H9 (cell line): ENCODE measurements at regions not wholly inside any gene's neighbourhood (a gene's known extent, or its start where the extent isn't known, plus 50 kb on each side); places are given as distances from the start of the nearest gene placed in this dataset.

Experiments
- DNase-seq: peaks from one replicate; pipeline ENCODE4 v3.0.0-alpha.2; 2017
- H2AFZ ChIP-seq: one replicate; pipeline ENCODE4 v1.6.1; 2013; ENCODE audit warnings: mild to moderate bottlenecking, low read length, control low read depth, moderate library complexity
- H2AK5ac ChIP-seq: 2 replicates; pipeline ENCODE4 v1.6.1; 2013; ENCODE audit warnings: low read length, control low read depth, mixed read lengths; ENCODE audit not compliant: insufficient read length
- H2BK120ac ChIP-seq: one replicate; pipeline ENCODE4 v1.6.1; 2013; ENCODE audit warnings: low read depth, mild to moderate bottlenecking, low read length, control low read depth, inconsistent platforms; ENCODE audit not compliant: poor library complexity, severe bottlenecking
- H2BK12ac ChIP-seq: 2 replicates; pipeline ENCODE4 v1.6.1; 2013; ENCODE audit warnings: low read length, control low read depth, mixed read lengths, low read depth; ENCODE audit not compliant: insufficient read length
- H2BK15ac ChIP-seq: 2 replicates; pipeline ENCODE4 v1.6.1; 2013; ENCODE audit warnings: low read depth, low read length, control low read depth
- H2BK20ac ChIP-seq: one replicate; pipeline ENCODE4 v1.6.1; 2013; ENCODE audit warnings: low read depth, mild to moderate bottlenecking, low read length, control low read depth, inconsistent platforms; ENCODE audit not compliant: poor library complexity, severe bottlenecking
- H2BK5ac ChIP-seq: 2 replicates; pipeline ENCODE4 v1.6.1; 2013; ENCODE audit warnings: low read length, control low read depth, mixed read lengths; ENCODE audit not compliant: insufficient read length
- H3K14ac ChIP-seq: 2 replicates; pipeline ENCODE4 v1.6.1; 2013; ENCODE audit warnings: low read length, control low read depth; ENCODE audit not compliant: insufficient read depth
- H3K18ac ChIP-seq: 2 replicates; pipeline ENCODE4 v1.6.1; 2013; ENCODE audit warnings: low read depth, mild to moderate bottlenecking, mixed read lengths, low read length, control low read depth; ENCODE audit not compliant: insufficient read length
- H3K23ac ChIP-seq: 2 replicates; pipeline ENCODE4 v1.6.1; 2013; ENCODE audit warnings: low read length, control low read depth, mixed read lengths, low read depth; ENCODE audit not compliant: insufficient read length
- H3K23me2 ChIP-seq: 2 replicates; pipeline ENCODE4 v1.6.1; 2013; ENCODE audit warnings: low read depth, mild to moderate bottlenecking, mixed read lengths, low read length, control low read depth; ENCODE audit not compliant: insufficient read length, poor library complexity, severe bottlenecking
- H3K27ac ChIP-seq: 2 replicates; pipeline ENCODE4 v1.5.1; 2013; ENCODE audit warnings: low read length, control low read depth, mixed read lengths, low read depth; ENCODE audit not compliant: insufficient read length
- H3K27me3 ChIP-seq: 2 replicates; pipeline ENCODE4 v1.6.1; 2013; ENCODE audit warnings: low read length, control low read depth, inconsistent platforms; ENCODE audit not compliant: insufficient read depth
- H3K4ac ChIP-seq: 2 replicates; pipeline ENCODE4 v1.6.1; 2013; ENCODE audit warnings: low read depth, mild to moderate bottlenecking, control low read depth, inconsistent platforms, low read length, moderate library complexity
- H3K4me1 ChIP-seq: 2 replicates; pipeline ENCODE4 v1.6.1; 2013; ENCODE audit warnings: low read length, control low read depth, inconsistent platforms; ENCODE audit not compliant: insufficient read depth
- H3K4me2 ChIP-seq: 2 replicates; pipeline ENCODE4 v1.6.1; 2013; ENCODE audit warnings: low read length, control low read depth, mixed read lengths; ENCODE audit not compliant: insufficient read length, insufficient read depth
- H3K56ac ChIP-seq: 2 replicates; pipeline ENCODE4 v1.6.1; 2013; ENCODE audit warnings: low read depth, mild to moderate bottlenecking, mixed read lengths, low read length, control low read depth; ENCODE audit not compliant: insufficient read length
- H3K79me1 ChIP-seq: 2 replicates; pipeline ENCODE4 v1.6.1; 2013; ENCODE audit warnings: low read depth, mild to moderate bottlenecking, moderate library complexity, low read length, control low read depth, inconsistent platforms; ENCODE audit not compliant: insufficient read depth, poor library complexity, severe bottlenecking
- H3K79me2 ChIP-seq: 2 replicates; pipeline ENCODE4 v1.6.1; 2013; ENCODE audit warnings: low read length, control low read depth, inconsistent platforms; ENCODE audit not compliant: insufficient read depth
- H3K9ac ChIP-seq: 2 replicates; pipeline ENCODE4 v1.6.1; 2013; ENCODE audit warnings: low read length, control low read depth, mixed read lengths; ENCODE audit not compliant: insufficient read length; ENCODE audit errors: extremely low read depth
- H3K9me3 ChIP-seq: one replicate; pipeline ENCODE4 v1.6.1; 2013; ENCODE audit warnings: low read depth, low read length, inconsistent platforms; ENCODE audit not compliant: control insufficient read depth
- H3T11ph ChIP-seq: one replicate; pipeline ENCODE4 v1.6.1; 2013; ENCODE audit warnings: mild to moderate bottlenecking, low read length, control low read depth, inconsistent platforms
- H4K20me1 ChIP-seq: one replicate; pipeline ENCODE4 v1.6.1; 2013; ENCODE audit not compliant: control insufficient read depth, insufficient read length, insufficient read depth
- H4K5ac ChIP-seq: 2 replicates; pipeline ENCODE4 v1.6.1; 2013; ENCODE audit warnings: low read depth, mild to moderate bottlenecking, mixed read lengths, low read length, control low read depth; ENCODE audit not compliant: insufficient read length
- H4K8ac ChIP-seq: replicated peaks from 2 replicates; pipeline ENCODE4 v1.6.1; 2013; ENCODE audit warnings: low read length, control low read depth, mixed read lengths, low read depth; ENCODE audit not compliant: insufficient read length
- H4K91ac ChIP-seq: 2 replicates; pipeline ENCODE4 v1.6.1; 2013; ENCODE audit warnings: low read depth, mild to moderate bottlenecking, moderate library complexity, mixed read lengths, low read length, control low read depth; ENCODE audit not compliant: insufficient read length
- H3K27ac Mint-ChIP-seq, 3 experiments: 2 replicates in 2 of 3; 3 replicates in 1 of 3; pipeline ENCODE4 v1.8.0; 2020 to 2021; ENCODE audit warnings: mixed read lengths in 3 of 3, mild to moderate bottlenecking in 1 of 3, moderate library complexity in 1 of 3
- H3K27me3 Mint-ChIP-seq: 2 replicates; pipeline ENCODE4 v1.8.0; 2021; ENCODE audit warnings: low read depth, mild to moderate bottlenecking, moderate library complexity, mixed read lengths
- H3K36me3 Mint-ChIP-seq, 3 experiments: 2 replicates in 2 of 3; 3 replicates in 1 of 3; pipeline ENCODE4 v1.8.0; 2020 to 2021; ENCODE audit warnings: low read depth in 3 of 3, mixed read lengths in 3 of 3; ENCODE audit not compliant: insufficient read depth in 1 of 3
- H3K4me1 Mint-ChIP-seq, 2 experiments: 2 replicates each; pipeline ENCODE4 v1.8.0; 2020; ENCODE audit warnings: mixed read lengths in 2 of 2
- H3K4me3 Mint-ChIP-seq, 2 experiments: 2 replicates in 1 of 2; 3 replicates in 1 of 2; pipeline ENCODE4 v1.8.0; 2020 to 2021; ENCODE audit warnings: mild to moderate bottlenecking in 2 of 2, mixed read lengths in 2 of 2, moderate library complexity in 1 of 2
- H3K9me3 Mint-ChIP-seq, 2 experiments: 2 replicates in 1 of 2; 3 replicates in 1 of 2; pipeline ENCODE4 v1.8.0; 2020; ENCODE audit warnings: mild to moderate bottlenecking in 2 of 2, mixed read lengths in 2 of 2, moderate library complexity in 1 of 2
- CTCF ChIP-seq: fragments of 200-600 bp; sonication (generic); conservative IDR thresholded peaks from 3 replicates; pipeline ENCODE4 v1.8.0; 2021; ENCODE audit warnings: antibody characterized with exemption, mild to moderate bottlenecking
- WGBS: extraction: QIAGEN DNeasy Blood & Tissue Kit; methylation state at CpG from one replicate; pipeline ENCODE4 v1.1.7; 2013; ENCODE audit warnings: missing lambda C conversion rate, low lambda C conversion rate, mixed read lengths; ENCODE audit not compliant: insufficient read length; ENCODE audit errors: extremely low coverage; 5-methylcytosine and 5-hydroxymethylcytosine counted together

GRCh38 chr16:9476744-9477143, 385.3 kb downstream of the HAPSTR1 start:
- Histone ChIP-seq H2AK5ac (no peak overlapping the region), H4K20me1 (no peaks in the 10 kb centered on the region), H3K4me1 (no peaks in the 10 kb centered on the region), H3K4ac (no peak overlapping the region), H4K91ac (no peak overlapping the region), H3K27me3 (no peaks in the 10 kb centered on the region), H3K9ac (no peak overlapping the region), H3K27ac (no peak overlapping the region), H3K4me2 (no peak overlapping the region), H3T11ph (no peak overlapping the region), H3K23ac (no peak overlapping the region), H4K5ac (no peak overlapping the region), H3K9me3 (no peaks in the 10 kb centered on the region), H3K56ac (no peak overlapping the region), H3K14ac (no peak overlapping the region), H3K79me1 (no peaks in the 10 kb centered on the region), H4K8ac (no peak overlapping the region), H2AFZ (no peak overlapping the region), H2BK120ac (no peak overlapping the region), H2BK5ac (no peak overlapping the region), H3K23me2 (no peaks in the 10 kb centered on the region), H2BK20ac (no peak overlapping the region), H2BK12ac (no peak overlapping the region), H3K18ac (no peak overlapping the region), H3K79me2 (no peaks in the 10 kb centered on the region), H2BK15ac (no peak overlapping the region)
- no peaks in the 10 kb centered on the region for H3K36me3 Mint-ChIP-seq
- no peaks in the 10 kb centered on the region for H3K4me1 Mint-ChIP-seq
- no CpG with 5 or more reads among the region's 3 CpGs for WGBS
- no peak overlapping the region for H3K27ac Mint-ChIP-seq
- DNase-seq = no peak
- no peaks in the 10 kb centered on the region for H3K27me3 Mint-ChIP-seq
- no peak overlapping the region for H3K4me3 Mint-ChIP-seq
- no peaks in the 10 kb centered on the region; a peak in 1 of 5 replicates for H3K9me3 Mint-ChIP-seq
- no peak for TF ChIP-seq CTCF
